ENCODE measurements at regions not wholly inside any gene's neighbourhood (a gene's known extent, or its start where the extent isn't known, plus 50 kb on each side); places are given as distances from the start of the nearest gene placed in this dataset.

DNA sequence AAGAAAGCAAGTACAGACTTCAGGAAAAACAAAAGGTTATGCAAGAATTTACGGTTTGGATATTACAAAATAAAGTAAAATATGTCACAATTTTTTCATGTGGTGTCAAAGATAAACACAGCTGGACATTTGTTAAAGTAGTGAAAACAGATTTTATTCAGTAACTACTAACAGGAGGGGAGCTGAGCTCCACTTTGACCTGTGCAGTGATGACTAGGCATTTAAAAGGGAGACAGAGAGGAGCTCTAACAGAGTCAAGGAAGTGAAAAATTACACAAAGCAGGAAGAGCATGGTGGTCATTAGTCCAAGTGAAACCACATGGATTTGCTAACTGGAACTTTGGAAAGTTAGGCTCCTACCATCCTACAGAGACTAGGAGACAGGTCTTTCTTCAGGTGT, 263.6 kb upstream of the PCSK5 start:
- TF ChIP-seq, protein P1, sequence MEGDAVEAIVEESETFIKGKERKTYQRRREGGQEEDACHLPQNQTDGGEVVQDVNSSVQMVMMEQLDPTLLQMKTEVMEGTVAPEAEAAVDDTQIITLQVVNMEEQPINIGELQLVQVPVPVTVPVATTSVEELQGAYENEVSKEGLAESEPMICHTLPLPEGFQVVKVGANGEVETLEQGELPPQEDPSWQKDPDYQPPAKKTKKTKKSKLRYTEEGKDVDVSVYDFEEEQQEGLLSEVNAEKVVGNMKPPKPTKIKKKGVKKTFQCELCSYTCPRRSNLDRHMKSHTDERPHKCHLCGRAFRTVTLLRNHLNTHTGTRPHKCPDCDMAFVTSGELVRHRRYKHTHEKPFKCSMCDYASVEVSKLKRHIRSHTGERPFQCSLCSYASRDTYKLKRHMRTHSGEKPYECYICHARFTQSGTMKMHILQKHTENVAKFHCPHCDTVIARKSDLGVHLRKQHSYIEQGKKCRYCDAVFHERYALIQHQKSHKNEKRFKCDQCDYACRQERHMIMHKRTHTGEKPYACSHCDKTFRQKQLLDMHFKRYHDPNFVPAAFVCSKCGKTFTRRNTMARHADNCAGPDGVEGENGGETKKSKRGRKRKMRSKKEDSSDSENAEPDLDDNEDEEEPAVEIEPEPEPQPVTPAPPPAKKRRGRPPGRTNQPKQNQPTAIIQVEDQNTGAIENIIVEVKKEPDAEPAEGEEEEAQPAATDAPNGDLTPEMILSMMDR (IDR thresholded peaks at IDR 0.05), result no peak
- TF ChIP-seq, protein P2, sequence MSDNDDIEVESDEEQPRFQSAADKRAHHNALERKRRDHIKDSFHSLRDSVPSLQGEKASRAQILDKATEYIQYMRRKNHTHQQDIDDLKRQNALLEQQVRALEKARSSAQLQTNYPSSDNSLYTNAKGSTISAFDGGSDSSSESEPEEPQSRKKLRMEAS (IDR thresholded peaks at IDR 0.05), result no peak
- TF ChIP-seq E2F6 (IDR thresholded peaks at IDR 0.05; ENCODE audit: borderline replicate concordance, low read depth), result no peak
- no peak for TF ChIP-seq RFX5 (IDR thresholded peaks at IDR 0.05)
- TF ChIP-seq EP300 (IDR thresholded peaks at IDR 0.05), result no peak
- TF ChIP-seq POLR2AphosphoS2 (conservative IDR thresholded peaks at IDR 0.05; ENCODE audit: low read length), result no peak
- TF ChIP-seq CEBPB (IDR thresholded peaks at IDR 0.05), result no peak
- no peak for TF ChIP-seq MAZ (IDR thresholded peaks at IDR 0.05; ENCODE audit: borderline replicate concordance, low read depth, low read length)
- no peak for TF ChIP-seq BHLHE40 (IDR thresholded peaks at IDR 0.05; ENCODE audit: low read depth, low read length)
- no peak for TF ChIP-seq REST (IDR thresholded peaks at IDR 0.05)
- TF ChIP-seq SMC3 (IDR thresholded peaks at IDR 0.05), result no peak
- no peak for TF ChIP-seq MAFK (IDR thresholded peaks at IDR 0.05; ENCODE audit: partially characterized antibody)
